PC-3 (cell line): ENCODE measurements at regions not wholly inside any gene's neighbourhood (a gene's known extent, or its start where the extent isn't known, plus 50 kb on each side); places are given as distances from the start of the nearest gene placed in this dataset.
A peak's percentile ranks its signal among the peaks of the same experiment; 100 is the strongest.

Source experiments
- ATAC-seq: fragments of 200-7000 bp; cut with Tn5 transposase; 2 replicates; pipeline ENCODE4 v1.9.1; 2020; ENCODE audit warnings: mild to moderate bottlenecking, moderate library complexity
- BruUV-seq: library from RNA; stranded (reverse); fragments of 400-500 nt; replicated peaks from 2 replicates; lab custom pipeline; 2021; lab: Mats Ljungman, UMichigan
- CTCF ChIA-PET: fragments of 300-600 bp; sonication (Branson Sonifier 250); formaldehyde crosslinking; loops from one replicate; lab custom pipeline; 2022; ENCODE audit warnings: antibody characterized with exemption; lab: Charles Lee
- POLR2A ChIA-PET: fragments of 300-600 bp; sonication (Branson Sonifier 250); formaldehyde crosslinking; loops from one replicate; lab custom pipeline; 2022; ENCODE audit warnings: antibody characterized with exemption; ENCODE audit not compliant: unreplicated experiment; lab: Charles Lee
- DNase-seq: peaks from one replicate; pipeline ENCODE4 v3.0.0-alpha.2; 2015
- H2AFZ ChIP-seq: fragments of 300-600 bp; sonication (generic); 2 replicates; pipeline ENCODE4 v1.6.0; 2016; ENCODE audit warnings: antibody characterized with exemption, low read length
- H3F3A ChIP-seq: fragments of 300-600 bp; sonication (generic); one replicate; pipeline ENCODE4 v1.6.0; 2017; ENCODE audit warnings: antibody characterized with exemption, low read length, control low read depth, mild to moderate bottlenecking; ENCODE audit not compliant: unreplicated experiment
- H3K27ac ChIP-seq: fragments of 300-600 bp; sonication (generic); 2 replicates; pipeline ENCODE4 v1.5.1; 2016; ENCODE audit warnings: mild to moderate bottlenecking, low read length
- H3K27me3 ChIP-seq: fragments of 300-600 bp; sonication (generic); 2 replicates; pipeline ENCODE4 v1.6.1; 2016; ENCODE audit warnings: low read length, mixed read lengths
- H3K36me3 ChIP-seq: fragments of 300-600 bp; sonication (generic); 2 replicates; pipeline ENCODE4 v1.6.1; 2016; ENCODE audit warnings: low read depth, mixed run types, low read length, mixed read lengths
- H3K4me1 ChIP-seq: fragments of 300-600 bp; sonication (generic); 2 replicates; pipeline ENCODE4 v1.5.1; 2016; ENCODE audit warnings: low read length; ENCODE audit not compliant: insufficient read depth
- H3K4me2 ChIP-seq: fragments of 300-600 bp; sonication (generic); 2 replicates; pipeline ENCODE4 v1.6.0; 2016; ENCODE audit warnings: low read length
- H3K4me3 ChIP-seq: fragments of 300-600 bp; sonication (generic); 2 replicates; pipeline ENCODE4 v1.5.1; 2016; ENCODE audit warnings: mild to moderate bottlenecking, low read length, mixed read lengths
- H3K79me2 ChIP-seq: fragments of 300-600 bp; sonication (generic); 2 replicates; pipeline ENCODE4 v1.6.1; 2017; ENCODE audit warnings: low read length, mixed read lengths
- H3K9ac ChIP-seq: fragments of 300-600 bp; sonication (generic); 2 replicates; pipeline ENCODE4 v1.6.0; 2016; ENCODE audit warnings: mild to moderate bottlenecking, low read length
- H3K9me2 ChIP-seq: fragments of 300-600 bp; sonication (generic); replicated peaks from 2 replicates; pipeline ENCODE4 v1.6.1; 2016; ENCODE audit warnings: mixed run types, low read length, mixed read lengths
- H3K9me3 ChIP-seq: fragments of 300-600 bp; sonication (generic); 2 replicates; pipeline ENCODE4 v1.6.1; 2016; ENCODE audit warnings: low read length, mixed read lengths
- H4K20me1 ChIP-seq: fragments of 300-600 bp; sonication (generic); 2 replicates; pipeline ENCODE4 v1.6.1; 2016; ENCODE audit warnings: low read length, mixed read lengths
- CTCF ChIP-seq: fragments of 300-600 bp; sonication (generic); conservative IDR thresholded peaks from 2 replicates; pipeline ENCODE4 v1.5.1; 2017; ENCODE audit warnings: antibody characterized with exemption, low read depth, mild to moderate bottlenecking, low read length
- EZH2 ChIP-seq: fragments of 300-600 bp; sonication (generic); IDR thresholded peaks from one replicate; pipeline ENCODE4 v1.6.1; 2017; ENCODE audit warnings: antibody characterized with exemption, mild to moderate bottlenecking, low read length; ENCODE audit not compliant: unreplicated experiment
- EZH2phosphoT487 ChIP-seq: fragments of 300-600 bp; sonication (generic); IDR thresholded peaks from 2 replicates; pipeline ENCODE4 v1.6.1; 2018; ENCODE audit warnings: mild to moderate bottlenecking, antibody characterized with exemption, low read length, borderline replicate concordance
- intact Hi-C: fragments of 100-400 bp; cut with micrococcal nuclease; formaldehyde crosslinking; loops from 2 replicates; pipeline ENCODE4 v1.9.0; 2023

- Histone ChIP-seq H3K27ac (no peak overlapping the region), H3K4me2 (no peak overlapping the region), H4K20me1 (no peaks in the 10 kb centered on the region), H2AFZ (no peak overlapping the region), H3K27me3 (no peaks in the 10 kb centered on the region), H3K36me3 (no peaks in the 10 kb centered on the region), H3K4me1 (no peaks in the 10 kb centered on the region), H3F3A (no peaks in the 10 kb centered on the region), H3K9me2 (no peaks in the 10 kb centered on the region), H3K9me3 (no peaks in the 10 kb centered on the region), H3K9ac (no peak overlapping the region), H3K79me2 (no peaks in the 10 kb centered on the region), H3K4me3 (no peak overlapping the region)
- no peak for TF ChIP-seq EZH2
- TF ChIP-seq EZH2phosphoT487: no peak
- TF ChIP-seq CTCF: no peak
- intact Hi-C loops: no loop called here
- CTCF ChIA-PET: interaction anchor here (0.6 to 0.8 kb wide), 2 partner anchors 43 to 211 kb away, joined by 3 to 4 read pairs; no protein-coding TSS in a partner anchor
- BruUV-seq: no TSS peak
- DNase-seq: no peak
- POLR2A ChIA-PET: no interaction called here
- ATAC-seq: no peak
Measured at GRCh38 chr18:2331491-2331890, 239.8 kb downstream of the METTL4 start.

- Histone ChIP-seq H3K36me3 (no peaks in the 10 kb centered on the region), H3K4me2 (no peak overlapping the region), H3F3A (no peaks in the 10 kb centered on the region), H3K9me2 (no peaks in the 10 kb centered on the region), H2AFZ (no peak overlapping the region), H3K4me1 (no peaks in the 10 kb centered on the region), H3K79me2 (no peaks in the 10 kb centered on the region), H3K27me3 (no peaks in the 10 kb centered on the region), H3K4me3 (no peak overlapping the region), H4K20me1 (no peaks in the 10 kb centered on the region), H3K9me3 (no peaks in the 10 kb centered on the region), H3K27ac (no peak overlapping the region), H3K9ac (no peak overlapping the region)
- ATAC-seq (no peak), DNase-seq (no peak)
- no TSS peak for BruUV-seq
- intact Hi-C loops: loop anchor here (1.0 to 2.0 kb wide), 2 partner anchors 78 to 205 kb away; no protein-coding TSS in a partner anchor
- CTCF ChIA-PET: interaction anchor here (1.9 kb wide), 1 partner anchor 205 kb away, joined by 5 read pairs; no protein-coding TSS in a partner anchor
- POLR2A ChIA-PET: no interaction called here
- TF ChIP-seq EZH2phosphoT487 (no peak), EZH2 (no peak), CTCF (no peak)
Measured at GRCh38 chr18:2336690-2337392, 234.5 kb downstream of the METTL4 start.

GRCh38 chr18:2337552-2338141 is 233.7 kb downstream of the METTL4 start:
- CTCF ChIA-PET: interaction anchor here (1.9 kb wide), 1 partner anchor 204 kb away, joined by 5 read pairs; no protein-coding TSS in a partner anchor
- BruUV-seq: no TSS peak

More at GRCh38 chr18:2337552-2338141, 233.7 kb downstream of the METTL4 start:
- intact Hi-C loops: loop anchor here (1.0 to 2.0 kb wide), 2 partner anchors 79 to 205 kb away; no protein-coding TSS in a partner anchor
- ATAC-seq (peak; percentile 67; the same call in 1 of the 2 replicates), DNase-seq (peak; percentile 79)
- peak overlapping the region; percentile 56 for H3K4me2 ChIP-seq
- TF ChIP-seq CTCF (peak; percentile 80), EZH2 (no peak), EZH2phosphoT487 (no peak)
- no peaks in the 10 kb centered on the region for H3F3A ChIP-seq
- no peak overlapping the region for H3K27ac ChIP-seq
- no peaks in the 10 kb centered on the region for H3K27me3 ChIP-seq
- no peaks in the 10 kb centered on the region for H3K9me2 ChIP-seq
- H3K9me3 ChIP-seq: no peaks in the 10 kb centered on the region
- POLR2A ChIA-PET: no interaction called here
- H4K20me1 ChIP-seq: no peaks in the 10 kb centered on the region
- H3K36me3 ChIP-seq: no peaks in the 10 kb centered on the region
- no peak overlapping the region for H3K4me3 ChIP-seq
- no peaks in the 10 kb centered on the region for H3K79me2 ChIP-seq
- H3K4me1 ChIP-seq: no peaks in the 10 kb centered on the region
- H3K9ac ChIP-seq: no peak overlapping the region
- H2AFZ ChIP-seq: peak overlapping the region; percentile 40; the same call in 1 of the 2 replicates
